OCI-LY1 (cell line): ENCODE measurements at regions not wholly inside any gene's neighbourhood (a gene's known extent, or its start where the extent isn't known, plus 50 kb on each side); places are given as distances from the start of the nearest gene placed in this dataset.

ENCODE experiments used
- CTCF ChIP-seq: fragments of 200-600 bp; sonication (generic), shearing (Covaris generic); IDR thresholded peaks from 2 replicates; pipeline ENCODE4 v1.5.1; 2017; ENCODE audit warnings: mild to moderate bottlenecking, antibody characterized with exemption, low read length, moderate library complexity, mixed read lengths
- EZH2 ChIP-seq: fragments of 200-600 bp; sonication (generic), shearing (Covaris generic); IDR thresholded peaks from 2 replicates; pipeline ENCODE4 v1.8.0; 2017; ENCODE audit warnings: borderline replicate concordance, mixed run types, mild to moderate bottlenecking, antibody characterized with exemption, low read length, moderate library complexity, mixed read lengths

- TF ChIP-seq CTCF (no peak), EZH2 (no peak)
These were observed 315.7 kb downstream of the INSC start for GRCh38 chr11:15430381-15430780.
